ENCODE measurements at regions not wholly inside any gene's neighbourhood (a gene's known extent, or its start where the extent isn't known, plus 50 kb on each side); places are given as distances from the start of the nearest gene placed in this dataset.

GRCh38 chr4:38242822-38243387, 282.7 kb downstream of the PTTG2 start:
- H3K9ac ChIP-seq (ENCODE audit: low read length in 3 of 3): no peak overlapping the region
- TF ChIP-seq, protein P1, sequence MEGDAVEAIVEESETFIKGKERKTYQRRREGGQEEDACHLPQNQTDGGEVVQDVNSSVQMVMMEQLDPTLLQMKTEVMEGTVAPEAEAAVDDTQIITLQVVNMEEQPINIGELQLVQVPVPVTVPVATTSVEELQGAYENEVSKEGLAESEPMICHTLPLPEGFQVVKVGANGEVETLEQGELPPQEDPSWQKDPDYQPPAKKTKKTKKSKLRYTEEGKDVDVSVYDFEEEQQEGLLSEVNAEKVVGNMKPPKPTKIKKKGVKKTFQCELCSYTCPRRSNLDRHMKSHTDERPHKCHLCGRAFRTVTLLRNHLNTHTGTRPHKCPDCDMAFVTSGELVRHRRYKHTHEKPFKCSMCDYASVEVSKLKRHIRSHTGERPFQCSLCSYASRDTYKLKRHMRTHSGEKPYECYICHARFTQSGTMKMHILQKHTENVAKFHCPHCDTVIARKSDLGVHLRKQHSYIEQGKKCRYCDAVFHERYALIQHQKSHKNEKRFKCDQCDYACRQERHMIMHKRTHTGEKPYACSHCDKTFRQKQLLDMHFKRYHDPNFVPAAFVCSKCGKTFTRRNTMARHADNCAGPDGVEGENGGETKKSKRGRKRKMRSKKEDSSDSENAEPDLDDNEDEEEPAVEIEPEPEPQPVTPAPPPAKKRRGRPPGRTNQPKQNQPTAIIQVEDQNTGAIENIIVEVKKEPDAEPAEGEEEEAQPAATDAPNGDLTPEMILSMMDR (IDR thresholded peaks at IDR 0.05; ENCODE audit: borderline replicate concordance, extremely low read depth, insufficient read depth): no peak
- H3K9me3 ChIP-seq (ENCODE audit: control insufficient read depth in 2 of 3, insufficient read depth in 1 of 3, low read length in 3 of 3): no peaks in the 10 kb centered on the region
- H3K4me3 ChIP-seq (ENCODE audit: low read length in 3 of 3): no peak overlapping the region
- intact Hi-C loops (cut with DNase I): no loop called here
- H3K27ac ChIP-seq (ENCODE audit: low read depth in 2 of 2, low read length in 2 of 2): no peak overlapping the region
- H3K36me3 ChIP-seq (ENCODE audit: control insufficient read depth in 2 of 3, insufficient read depth in 3 of 3, low read length in 3 of 3): no peaks in the 10 kb centered on the region
- DNase-seq (peak in 2 of 5 donors; percentile 28 to 32), FAIRE-seq (no peak)
- H3K27me3 ChIP-seq (ENCODE audit: control insufficient read depth, insufficient read depth, low read length): no peaks in the 10 kb centered on the region
- peaks cover 0 to 3% (median 0%) of the 10 kb centered on the region in 3 donors for H3K4me1 ChIP-seq (ENCODE audit: control insufficient read depth in 2 of 3, insufficient read depth in 2 of 3, low read depth in 1 of 3, low read length in 3 of 3)

GRCh38 chr4:38243388-38244053, 283.3 kb downstream of the PTTG2 start:
- DNase-seq: peak in 1 of 5 donors; percentile 24
- peak overlapping the region in 1 of 3 donors; percentile 26 for H3K4me3 ChIP-seq (ENCODE audit: low read length in 3 of 3)
- FAIRE-seq: no peak
- TF ChIP-seq, protein P1 (IDR thresholded peaks at IDR 0.05; ENCODE audit: borderline replicate concordance, extremely low read depth, insufficient read depth): no peak
- H3K27me3 ChIP-seq (ENCODE audit: control insufficient read depth, insufficient read depth, low read length): no peaks in the 10 kb centered on the region
- no peaks in the 10 kb centered on the region for H3K9me3 ChIP-seq (ENCODE audit: control insufficient read depth in 2 of 3, insufficient read depth in 1 of 3, low read length in 3 of 3)
- H3K36me3 ChIP-seq (ENCODE audit: control insufficient read depth in 2 of 3, insufficient read depth in 3 of 3, low read length in 3 of 3): no peaks in the 10 kb centered on the region
- no peak overlapping the region for H3K27ac ChIP-seq (ENCODE audit: low read depth in 2 of 2, low read length in 2 of 2)
- intact Hi-C loops (cut with DNase I): no loop called here
- H3K4me1 ChIP-seq (ENCODE audit: control insufficient read depth in 2 of 3, insufficient read depth in 2 of 3, low read depth in 1 of 3, low read length in 3 of 3): peaks cover 0 to 3% (median 0%) of the 10 kb centered on the region in 3 donors
- no peak overlapping the region for H3K9ac ChIP-seq (ENCODE audit: low read length in 3 of 3)

GRCh38 chr4:38254825-38255224, 294.6 kb downstream of the PTTG2 start:
- FAIRE-seq (no peak), DNase-seq (no peak)
- Histone ChIP-seq H3K9ac (ENCODE audit: low read length in 3 of 3) (no peak overlapping the region), H3K4me1 (ENCODE audit: control insufficient read depth in 2 of 3, insufficient read depth in 2 of 3, low read depth in 1 of 3, low read length in 3 of 3) (no peaks in the 10 kb centered on the region), H3K4me3 (ENCODE audit: low read length in 3 of 3) (no peak overlapping the region), H3K9me3 (ENCODE audit: control insufficient read depth in 2 of 3, insufficient read depth in 1 of 3, low read length in 3 of 3) (peaks cover 0 to 4% (median 3%) of the 10 kb centered on the region in 3 donors), H3K27ac (ENCODE audit: low read depth in 2 of 2, low read length in 2 of 2) (no peak overlapping the region), H3K36me3 (ENCODE audit: control insufficient read depth in 2 of 3, insufficient read depth in 3 of 3, low read length in 3 of 3) (no peaks in the 10 kb centered on the region), H3K27me3 (ENCODE audit: control insufficient read depth, insufficient read depth, low read length) (no peaks in the 10 kb centered on the region)
- TF ChIP-seq, protein P1 (IDR thresholded peaks at IDR 0.05; ENCODE audit: borderline replicate concordance, extremely low read depth, insufficient read depth): no peak
- intact Hi-C loops (cut with DNase I): no loop called here

All from kidney (tissue), 13 donors.